Tibial nerve (tissue), 4 donors: ENCODE measurements at regions not wholly inside any gene's neighbourhood (a gene's known extent, or its start where the extent isn't known, plus 50 kb on each side); places are given as distances from the start of the nearest gene placed in this dataset.

Experiments
- DNase-seq, 2 donors: peaks; one replicate each; pipeline ENCODE4 v3.0.0-alpha.2; 2019; ENCODE audit warnings: low spot score in 2 of 2
- H3K27ac ChIP-seq, 4 donors: fragments of 200-600 bp; sonication (generic) in 3 of 4; one replicate each; pipeline ENCODE4 v1.5.1; 2017 to 2019; ENCODE audit warnings: mild to moderate bottlenecking in 1 of 4
- H3K27me3 ChIP-seq, 2 donors: fragments of 200-600 bp; sonication (generic) in 1 of 2; one replicate each; pipeline versions ENCODE4 v1.5.1 to v1.6.0; 2017 to 2019
- H3K36me3 ChIP-seq, 3 donors: fragments of 200-600 bp; sonication (generic); one replicate each; pipeline ENCODE4 v1.5.1; 2018 to 2019
- H3K4me1 ChIP-seq, 4 donors: fragments of 200-600 bp; sonication (generic) in 3 of 4; one replicate each; pipeline ENCODE4 v1.5.1; 2017 to 2019
- H3K4me3 ChIP-seq, 4 donors: fragments of 200-600 bp; sonication (generic) in 3 of 4; one replicate each; pipeline ENCODE4 v1.5.1; 2017 to 2019; ENCODE audit warnings: mild to moderate bottlenecking in 1 of 4, moderate library complexity in 1 of 4
- H3K9me3 ChIP-seq, 4 donors: fragments of 200-600 bp; sonication (generic) in 3 of 4; one replicate each; pipeline ENCODE4 v1.5.1; 2017 to 2019
- CTCF ChIP-seq, 5 experiments: fragments of 200-600 bp in 3 of 5; fragments of 450-650 bp in 2 of 5; sonication (generic) in 3 of 5; IDR thresholded peaks; one replicate each; pipeline ENCODE4 v1.5.1; 2016 to 2019; ENCODE audit warnings: antibody characterized with exemption in 5 of 5, mild to moderate bottlenecking in 3 of 5, moderate library complexity in 2 of 5
- EP300 ChIP-seq, 2 donors: sonication (generic); formaldehyde crosslinking; IDR thresholded peaks; one replicate each; pipeline ENCODE4 v1.6.1; 2017; ENCODE audit warnings: antibody characterized with exemption in 2 of 2, mild to moderate bottlenecking in 1 of 2
- POLR2A ChIP-seq, 2 donors: fragments of 450-650 bp; IDR thresholded peaks; one replicate each; pipeline ENCODE4 v1.6.1; 2017; ENCODE audit warnings: antibody characterized with exemption in 2 of 2, mild to moderate bottlenecking in 2 of 2, moderate library complexity in 2 of 2
- WGBS, 2 donors: methylation state at CpG; one replicate each; pipeline ENCODE4 v1.1.5; 2018; 5-methylcytosine and 5-hydroxymethylcytosine counted together

DNA sequence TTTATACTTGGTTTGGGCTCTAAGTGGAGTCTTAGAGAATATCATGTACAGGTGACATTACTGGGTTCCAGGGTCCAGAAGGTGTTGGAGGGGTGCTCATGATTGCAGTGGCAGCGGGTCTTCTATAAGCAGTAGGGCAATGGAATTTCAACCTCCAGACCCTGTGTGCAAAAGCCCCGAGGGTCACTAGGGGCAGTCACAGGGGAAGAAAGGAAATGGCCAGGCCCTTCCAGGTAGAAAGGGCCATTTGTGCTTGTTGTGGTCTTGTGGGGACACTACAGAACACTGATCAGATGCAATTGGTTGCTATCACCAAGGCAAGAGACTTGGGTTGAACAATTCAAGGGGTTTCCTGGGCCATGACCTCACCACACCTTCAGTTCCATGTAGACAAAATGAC lies 283.4 kb downstream of the GADD45G start:
- no peak overlapping the region for H3K4me3 ChIP-seq
- H3K27me3 ChIP-seq, result no peaks in the 10 kb centered on the region
- TF ChIP-seq CTCF (IDR thresholded peaks at IDR 0.05) (no peak), POLR2A (IDR thresholded peaks at IDR 0.05) (no peak), EP300 (IDR thresholded peaks at IDR 0.05) (no peak)
- DNase-seq, result no peak
- peaks cover 0 to 29% (median 9%) of the 10 kb centered on the region in 4 donors for H3K4me1 ChIP-seq
- H3K27ac ChIP-seq, result no peak overlapping the region
- H3K9me3 ChIP-seq, result no peaks in the 10 kb centered on the region
- 97 to 100% methylated on average over 2 of the region's 2 CpGs for WGBS, 2 donors
- H3K36me3 ChIP-seq, result no peaks in the 10 kb centered on the region

DNA sequence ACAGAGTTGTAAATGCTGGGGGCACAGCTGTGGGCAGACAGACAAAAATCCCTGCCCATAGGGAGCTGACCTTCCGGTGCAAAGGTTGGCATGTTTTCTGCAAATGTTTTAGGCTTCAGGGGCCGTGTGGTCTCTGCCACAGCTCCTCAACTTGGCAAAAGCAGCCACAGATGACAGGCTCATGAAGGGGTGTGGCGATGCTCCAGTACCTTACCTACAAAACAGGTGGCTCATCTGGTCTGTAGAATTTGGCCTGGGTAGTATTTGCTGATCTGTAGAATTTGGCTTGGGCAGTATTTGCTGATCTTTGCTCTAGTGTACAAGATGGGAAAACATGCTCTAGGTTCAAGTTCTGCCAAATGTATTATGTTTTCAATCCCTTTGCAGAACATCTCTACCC lies 283.9 kb downstream of the GADD45G start:
- Histone ChIP-seq H3K4me1 (peaks cover 0 to 29% (median 9%) of the 10 kb centered on the region in 4 donors), H3K4me3 (no peak overlapping the region), H3K27me3 (no peaks in the 10 kb centered on the region), H3K36me3 (no peaks in the 10 kb centered on the region), H3K27ac (no peak overlapping the region), H3K9me3 (no peaks in the 10 kb centered on the region)
- DNase-seq, result no peak
- 93 to 94% methylated on average over 3 of the region's 3 CpGs for WGBS, 2 donors
- TF ChIP-seq POLR2A (IDR thresholded peaks at IDR 0.05) (no peak), EP300 (IDR thresholded peaks at IDR 0.05) (no peak), CTCF (IDR thresholded peaks at IDR 0.05) (no peak)

DNA sequence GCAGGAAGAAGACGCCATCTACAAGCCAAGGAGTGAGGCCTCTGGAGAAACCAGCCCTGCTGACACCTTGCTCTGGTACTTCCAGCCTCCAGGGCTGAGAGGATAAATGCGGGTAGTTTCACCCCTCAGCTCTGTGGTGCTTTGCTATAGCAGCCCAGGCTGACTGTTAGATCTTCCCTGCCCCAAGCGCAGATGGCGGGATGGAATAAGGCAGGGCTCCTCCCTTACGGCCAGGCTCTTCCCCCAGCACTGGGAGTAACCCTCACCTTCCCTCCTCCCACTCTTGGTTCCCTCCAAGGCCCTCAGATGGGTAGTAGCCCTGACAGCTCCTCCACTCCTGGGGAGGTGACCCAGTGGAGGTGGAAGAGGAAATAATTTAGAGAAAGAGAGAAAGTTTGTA lies 285.1 kb downstream of the GADD45G start:
- no peak overlapping the region for H3K27ac ChIP-seq

DNA sequence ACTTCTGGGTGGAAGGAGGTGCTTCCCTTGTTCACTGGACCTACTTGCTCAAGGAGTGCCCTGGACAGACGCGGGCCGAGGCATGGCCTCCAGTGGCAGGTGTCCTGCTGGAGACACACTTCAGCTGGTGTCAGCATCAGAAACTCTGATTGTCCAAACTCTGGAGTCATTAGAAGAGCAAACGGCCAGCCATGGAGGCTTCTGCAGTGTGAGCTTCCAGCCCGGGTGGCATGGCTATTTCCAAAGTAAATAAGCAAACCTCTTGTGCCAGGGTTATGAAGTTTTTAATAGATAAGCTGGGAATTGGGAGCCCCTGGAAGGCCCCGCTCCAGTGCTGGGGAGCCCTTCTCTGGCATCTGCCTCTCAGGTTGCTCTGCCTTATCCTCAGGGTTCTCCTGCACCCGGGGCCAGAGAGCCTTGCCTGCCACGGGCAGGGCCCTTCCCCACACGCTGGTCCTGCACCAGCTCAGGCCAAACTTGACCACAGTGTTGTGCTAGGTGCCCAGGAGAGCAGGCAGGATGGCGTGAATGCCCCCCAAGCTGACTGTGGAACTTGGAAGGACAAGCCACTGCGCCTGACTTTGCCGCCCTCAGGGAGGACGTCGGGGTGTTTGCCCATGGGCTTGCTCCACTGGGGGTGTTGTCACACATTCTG lies 285.6 kb downstream of the GADD45G start:
- no peak for DNase-seq
- Histone ChIP-seq H3K9me3 (no peaks in the 10 kb centered on the region), H3K36me3 (no peaks in the 10 kb centered on the region), H3K4me3 (no peak overlapping the region), H3K27me3 (no peaks in the 10 kb centered on the region), H3K27ac (no peak overlapping the region), H3K4me1 (peaks cover 0 to 29% (median 9%) of the 10 kb centered on the region in 4 donors)
- 82% methylated on average over 13 of the region's 14 CpGs for WGBS, 2 donors
- TF ChIP-seq POLR2A (IDR thresholded peaks at IDR 0.05) (no peak), CTCF (IDR thresholded peaks at IDR 0.05) (no peak), EP300 (IDR thresholded peaks at IDR 0.05) (no peak)

More for the DNA sequence above, 285.1 kb downstream of the GADD45G start:
- H3K27me3 ChIP-seq, result no peaks in the 10 kb centered on the region
- 89 to 95% methylated on average over 5 of the region's 5 CpGs for WGBS, 2 donors
- H3K4me3 ChIP-seq, result no peak overlapping the region
- TF ChIP-seq CTCF (IDR thresholded peaks at IDR 0.05) (no peak), POLR2A (IDR thresholded peaks at IDR 0.05) (no peak), EP300 (IDR thresholded peaks at IDR 0.05) (no peak)
- no peak for DNase-seq
- H3K9me3 ChIP-seq, result no peaks in the 10 kb centered on the region
- H3K36me3 ChIP-seq, result no peaks in the 10 kb centered on the region
- H3K4me1 ChIP-seq, result peaks cover 0 to 29% (median 9%) of the 10 kb centered on the region in 4 donors

- DNase-seq, result no peak
- TF ChIP-seq EP300 (IDR thresholded peaks at IDR 0.05), result no peak
- Histone ChIP-seq H3K27ac (peak overlapping the region; percentile 21 to 85 (median 68)), H3K4me1 (peaks cover 0 to 29% (median 9%) of the 10 kb centered on the region in 4 donors), H3K4me3 (no peak overlapping the region), H3K36me3 (no peaks in the 10 kb centered on the region), H3K9me3 (no peaks in the 10 kb centered on the region), H3K27me3 (no peaks in the 10 kb centered on the region)
- 47 to 63% methylated on average over 5 of the region's 5 CpGs for WGBS, 2 donors
These were observed 286.4 kb downstream of the GADD45G start for GRCh38 chr9:89891221-89891590.
